Fibroblast of lung (primary cell): ENCODE measurements at regions not wholly inside any gene's neighbourhood (a gene's known extent, or its start where the extent isn't known, plus 50 kb on each side); places are given as distances from the start of the nearest gene placed in this dataset.

Experiments
- DNase-seq, 2 donors: peaks; one replicate each; pipeline versions ENCODE4 v3.0.0 to v3.0.0-alpha.2; 2010; ENCODE audit warnings: low read depth in 2 of 2
- H2AFZ ChIP-seq: 2 replicates; pipeline ENCODE4 v1.5.1; 2012; ENCODE audit warnings: low read length, control low read depth, inconsistent platforms
- H3K27ac ChIP-seq: 2 replicates; pipeline ENCODE4 v1.5.1; 2011; ENCODE audit warnings: low read length, control low read depth; ENCODE audit not compliant: insufficient read depth
- H3K27me3 ChIP-seq: 2 replicates; pipeline ENCODE4 v1.5.1; 2011; ENCODE audit warnings: mild to moderate bottlenecking, low read length; ENCODE audit not compliant: control insufficient read depth, insufficient read depth
- H3K36me3 ChIP-seq: 2 replicates; pipeline ENCODE4 v1.5.1; 2011; ENCODE audit warnings: low read length; ENCODE audit not compliant: control insufficient read depth, insufficient read depth
- H3K4me1 ChIP-seq: 2 replicates; pipeline ENCODE4 v1.5.1; 2011; ENCODE audit warnings: low read length; ENCODE audit not compliant: control insufficient read depth, insufficient read depth; ENCODE audit errors: extremely low read depth
- H3K4me2 ChIP-seq: 2 replicates; pipeline ENCODE4 v1.5.1; 2011; ENCODE audit warnings: low read length, control low read depth; ENCODE audit not compliant: insufficient read depth; ENCODE audit errors: extremely low read depth
- H3K4me3 ChIP-seq, 4 experiments: fragments of 200-600 bp in 1 of 4; sonication (generic) in 1 of 4; replicated peaks in 1 of 4; 2 replicates each; pipeline ENCODE4 v1.5.1; 2011 to 2016; ENCODE audit warnings: low read length in 4 of 4, low read depth in 3 of 4, mild to moderate bottlenecking in 3 of 4, control low read depth in 2 of 4, inconsistent platforms in 1 of 4, mixed read lengths in 1 of 4; ENCODE audit not compliant: insufficient read depth in 1 of 4; ENCODE audit errors: control extremely low read depth in 1 of 4
- H3K79me2 ChIP-seq: 2 replicates; pipeline ENCODE4 v1.5.1; 2012; ENCODE audit warnings: mild to moderate bottlenecking, low read length, inconsistent platforms; ENCODE audit not compliant: control insufficient read depth, insufficient read depth
- H3K9ac ChIP-seq: 2 replicates; pipeline ENCODE4 v1.5.1; 2011; ENCODE audit warnings: mild to moderate bottlenecking, low read length, control low read depth; ENCODE audit not compliant: insufficient read depth
- H3K9me3 ChIP-seq: 2 replicates; pipeline ENCODE4 v1.5.1; 2012; ENCODE audit warnings: low read depth, low read length; ENCODE audit not compliant: control insufficient read depth, insufficient read depth
- H4K20me1 ChIP-seq: 2 replicates; pipeline ENCODE4 v1.5.1; 2011; ENCODE audit warnings: low read length; ENCODE audit not compliant: control insufficient read depth, insufficient read depth; ENCODE audit errors: extremely low read depth
- CTCF ChIP-seq, 2 donors: IDR thresholded peaks in 1 of 2; conservative IDR thresholded peaks in 1 of 2; 1 replicate in 1 of 2; 2 replicates in 1 of 2; pipeline ENCODE4 v1.5.1; 2011 to 2012; ENCODE audit warnings: low read length in 2 of 2, control low read depth in 1 of 2, inconsistent platforms in 1 of 2, low read depth in 1 of 2, mild to moderate bottlenecking in 1 of 2
- EZH2 ChIP-seq: IDR thresholded peaks from 2 replicates; pipeline ENCODE4 v1.5.1; 2012; ENCODE audit warnings: low read length, control low read depth, mild to moderate bottlenecking; ENCODE audit errors: missing control alignments

GRCh38 chr3:59192473-59192872 is 142.6 kb upstream of the CFAP20DC start:
- Histone ChIP-seq H3K4me2 (no peak overlapping the region), H3K9me3 (no peaks in the 10 kb centered on the region), H3K27me3 (no peaks in the 10 kb centered on the region), H3K4me1 (no peaks in the 10 kb centered on the region), H4K20me1 (no peaks in the 10 kb centered on the region), H3K79me2 (no peaks in the 10 kb centered on the region), H2AFZ (no peak overlapping the region), H3K36me3 (no peaks in the 10 kb centered on the region), H3K4me3 (no peak overlapping the region), H3K27ac (no peak overlapping the region), H3K9ac (no peak overlapping the region)
- TF ChIP-seq EZH2 = no peak
- TF ChIP-seq CTCF (conservative IDR thresholded peaks at IDR 0.05 in 1 of 2, IDR thresholded peaks at IDR 0.05 in 1 of 2; ENCODE audit: low read depth in 1 of 2, low read length in 2 of 2) = no peak
- peak; percentile 9 to 94 for DNase-seq

- H3K27me3 ChIP-seq = no peaks in the 10 kb centered on the region
- no peak overlapping the region for H2AFZ ChIP-seq
- no peak overlapping the region for H3K4me3 ChIP-seq
- no peaks in the 10 kb centered on the region for H3K9me3 ChIP-seq
- peak in 1 of 2 donors; percentile 55 for DNase-seq
- no peak overlapping the region for H3K27ac ChIP-seq
- no peaks in the 10 kb centered on the region for H3K36me3 ChIP-seq
- no peaks in the 10 kb centered on the region for H3K4me1 ChIP-seq
- no peak overlapping the region for H3K4me2 ChIP-seq
- TF ChIP-seq EZH2 = no peak
- no peak for TF ChIP-seq CTCF (conservative IDR thresholded peaks at IDR 0.05 in 1 of 2, IDR thresholded peaks at IDR 0.05 in 1 of 2; ENCODE audit: low read depth in 1 of 2, low read length in 2 of 2)
- no peak overlapping the region for H3K9ac ChIP-seq
- H3K79me2 ChIP-seq = no peaks in the 10 kb centered on the region
- H4K20me1 ChIP-seq = no peaks in the 10 kb centered on the region
These were observed 141.8 kb upstream of the CFAP20DC start for GRCh38 chr3:59191651-59192050.

GRCh38 chr3:59189939-59190338 is 140.1 kb upstream of the CFAP20DC start:
- Histone ChIP-seq H3K27me3 (no peaks in the 10 kb centered on the region), H3K9ac (no peak overlapping the region), H3K4me2 (no peak overlapping the region), H3K27ac (no peak overlapping the region), H3K4me3 (no peak overlapping the region), H4K20me1 (no peaks in the 10 kb centered on the region), H3K36me3 (no peaks in the 10 kb centered on the region), H3K9me3 (no peaks in the 10 kb centered on the region), H3K79me2 (no peaks in the 10 kb centered on the region), H3K4me1 (no peaks in the 10 kb centered on the region), H2AFZ (no peak overlapping the region)
- TF ChIP-seq CTCF (conservative IDR thresholded peaks at IDR 0.05 in 1 of 2, IDR thresholded peaks at IDR 0.05 in 1 of 2; ENCODE audit: low read depth in 1 of 2, low read length in 2 of 2) (no peak), EZH2 (no peak)
- no peak for DNase-seq
